HG02981 (cell line): ENCODE measurements at regions not wholly inside any gene's neighbourhood (a gene's known extent, or its start where the extent isn't known, plus 50 kb on each side); places are given as distances from the start of the nearest gene placed in this dataset.

Source experiments
- ATAC-seq: cut with Tn5 transposase; IDR thresholded peaks from one replicate; pipeline ENCODE4 v1.9.1; 2021; ENCODE audit warnings: mild to moderate bottlenecking, moderate library complexity; ENCODE audit not compliant: unreplicated experiment

DNA sequence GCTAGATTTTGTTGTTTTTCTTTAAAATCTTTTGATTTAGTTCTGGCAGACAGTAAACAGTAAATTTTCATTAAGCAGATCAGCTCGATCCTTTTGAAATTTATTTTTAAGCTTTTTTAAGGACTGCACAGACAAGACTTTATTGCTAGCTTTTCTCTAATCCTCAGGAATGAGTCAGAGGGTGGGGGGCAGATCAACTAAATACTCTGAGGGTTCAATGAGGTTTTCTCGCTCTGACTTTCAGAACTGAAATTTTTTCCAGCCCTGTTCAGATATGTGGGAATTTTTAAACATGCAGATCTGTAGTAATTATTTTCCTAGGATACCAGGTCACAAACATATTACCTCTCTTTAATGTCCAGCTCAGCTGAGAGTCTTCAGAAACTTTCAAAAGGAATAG lies 977.2 kb downstream of the CDH11 start:
- no peak for ATAC-seq

GRCh38 chr16:64138621-64139020 lies 983.2 kb downstream of the CDH11 start:
- ATAC-seq: no peak

DNA sequence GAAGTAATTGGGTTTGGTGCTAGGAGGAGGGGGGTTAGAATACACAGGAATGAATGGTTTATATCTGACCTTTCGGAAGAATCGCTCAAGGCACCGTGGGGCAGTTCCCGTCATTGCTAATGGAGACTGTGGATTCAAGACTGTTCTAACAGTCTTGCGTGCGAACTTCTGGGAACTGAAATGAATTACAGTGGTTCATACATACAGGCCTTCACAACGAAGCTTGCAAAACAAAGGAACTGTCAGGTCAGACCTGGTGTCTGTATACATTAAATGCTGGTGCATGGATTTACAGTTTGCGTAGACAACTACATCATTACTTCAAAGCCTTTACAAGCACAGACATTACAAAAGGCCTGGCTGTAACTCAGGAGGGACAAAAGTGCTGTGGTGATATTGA lies 983.9 kb downstream of the CDH11 start:
- no peak for ATAC-seq

DNA sequence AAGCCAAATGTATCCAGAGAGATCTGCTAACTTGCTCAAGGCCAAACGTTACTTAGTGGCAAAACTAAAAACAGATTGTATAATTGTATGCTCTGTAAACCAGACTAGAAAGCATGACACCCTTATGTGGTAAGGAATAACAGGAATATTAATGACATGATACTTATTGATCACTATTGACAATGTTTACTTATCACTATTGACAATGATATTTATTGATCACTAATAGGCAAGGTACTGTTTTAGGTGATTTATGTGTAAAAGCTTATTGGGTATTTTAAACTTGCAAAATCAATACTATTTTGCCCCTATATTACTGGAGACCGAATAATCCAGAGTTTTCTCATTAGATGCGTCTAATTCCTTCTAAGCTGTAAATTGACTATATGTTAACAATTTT lies 985.1 kb downstream of the CDH11 start:
- no peak for ATAC-seq

GRCh38 chr16:64136314-64136713 lies 985.5 kb downstream of the CDH11 start:
- no peak for ATAC-seq

GRCh38 chr16:64133366-64133765 lies 988.5 kb downstream of the CDH11 start:
- no peak for ATAC-seq

GRCh38 chr16:64132759-64133361 lies 989.0 kb downstream of the CDH11 start:
- no peak for ATAC-seq

- no peak for ATAC-seq
Observed at GRCh38 chr16:64132190-64132589, 989.7 kb downstream of the CDH11 start.

DNA sequence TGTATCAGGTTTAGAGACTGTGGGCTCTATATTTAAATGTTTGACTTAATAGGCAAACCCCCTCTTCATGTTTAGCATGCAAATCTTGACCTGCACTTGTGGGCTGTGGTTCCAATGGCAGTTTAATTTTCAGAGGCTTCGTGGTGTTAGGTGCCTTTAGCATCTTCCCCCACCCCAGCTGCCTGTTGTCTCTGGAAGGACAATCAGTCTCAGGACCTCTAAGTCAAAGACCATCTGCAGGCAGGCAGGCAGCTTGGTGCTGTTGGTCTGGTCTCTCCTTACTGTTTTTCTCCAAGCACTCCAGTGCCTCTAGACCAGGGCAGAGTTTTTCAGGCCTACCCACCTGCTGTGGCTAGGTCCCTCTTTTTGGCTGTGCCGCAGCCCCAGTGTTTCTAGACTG lies 990.4 kb downstream of the CDH11 start:
- ATAC-seq: no peak

DNA sequence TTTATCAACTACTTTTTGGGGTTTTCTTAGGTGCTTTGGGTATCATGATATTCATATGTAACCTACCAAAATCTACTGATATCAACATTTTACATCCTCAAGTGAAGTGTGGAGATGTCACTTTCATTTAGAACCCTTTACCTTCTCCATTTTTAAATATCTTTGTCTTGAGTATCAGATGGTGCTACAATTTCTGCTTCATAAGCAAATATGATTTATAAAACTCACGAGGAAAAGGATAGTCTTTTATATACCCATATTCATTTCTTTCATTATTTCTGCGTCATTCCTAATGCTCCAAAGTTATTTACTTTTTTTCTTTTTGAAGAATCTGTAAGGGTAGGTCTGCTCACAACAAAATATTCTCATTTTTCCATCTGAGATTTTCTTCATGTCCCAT lies 991.7 kb downstream of the CDH11 start:
- ATAC-seq: no peak

DNA sequence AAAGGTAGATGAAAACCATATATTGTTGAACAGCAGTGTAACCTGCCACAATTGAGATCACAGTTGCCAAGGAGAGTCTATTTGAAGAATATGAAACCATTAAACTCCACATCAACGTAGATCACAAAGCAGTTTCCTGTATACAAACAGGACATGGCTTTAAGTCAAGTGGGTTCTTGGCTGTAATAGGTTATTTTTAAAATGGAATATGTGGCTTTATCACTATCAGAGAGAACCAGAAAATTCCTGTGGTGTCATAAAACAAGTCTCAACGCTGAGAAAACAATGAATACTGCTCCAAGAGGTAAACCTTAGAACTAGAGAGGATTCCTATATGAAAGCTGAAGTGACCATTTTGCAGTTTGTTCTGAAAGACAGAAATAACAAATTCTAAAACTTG lies 999.7 kb downstream of the CDH11 start:
- ATAC-seq: no peak

- no peak for ATAC-seq
Observed at GRCh38 chr16:64121473-64121872, 1000.4 kb downstream of the CDH11 start.

- ATAC-seq: no peak
Observed at GRCh38 chr16:64116151-64116550, 1005.7 kb downstream of the CDH11 start.

GRCh38 chr16:64109241-64109640 lies 1012.6 kb downstream of the CDH11 start:
- ATAC-seq: no peak

- no peak for ATAC-seq
Observed at GRCh38 chr16:64102654-64103053, 1019.2 kb downstream of the CDH11 start.

DNA sequence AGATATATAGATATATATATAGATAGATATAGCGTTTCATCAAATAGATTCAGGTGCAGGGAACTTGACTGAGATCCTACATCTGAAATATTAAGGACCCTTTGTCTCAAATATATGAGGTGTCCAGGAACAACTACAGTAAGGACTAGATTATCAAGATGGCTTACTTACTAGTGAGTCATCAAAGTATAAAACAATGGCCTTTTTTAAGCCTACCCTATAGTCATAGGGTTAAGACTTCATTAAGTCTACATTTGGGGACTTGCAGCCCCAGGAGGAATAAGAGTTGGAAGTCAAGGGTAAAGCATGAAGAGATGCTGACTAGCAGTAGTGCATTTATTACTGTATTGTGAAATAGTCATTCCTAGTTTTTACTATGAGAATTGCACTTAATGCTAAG lies 1023.4 kb downstream of the CDH11 start:
- ATAC-seq: no peak

GRCh38 chr16:64096689-64097088 lies 1025.2 kb downstream of the CDH11 start:
- no peak for ATAC-seq

- ATAC-seq: no peak
Observed at GRCh38 chr16:64094992-64095634, 1026.8 kb downstream of the CDH11 start.

DNA sequence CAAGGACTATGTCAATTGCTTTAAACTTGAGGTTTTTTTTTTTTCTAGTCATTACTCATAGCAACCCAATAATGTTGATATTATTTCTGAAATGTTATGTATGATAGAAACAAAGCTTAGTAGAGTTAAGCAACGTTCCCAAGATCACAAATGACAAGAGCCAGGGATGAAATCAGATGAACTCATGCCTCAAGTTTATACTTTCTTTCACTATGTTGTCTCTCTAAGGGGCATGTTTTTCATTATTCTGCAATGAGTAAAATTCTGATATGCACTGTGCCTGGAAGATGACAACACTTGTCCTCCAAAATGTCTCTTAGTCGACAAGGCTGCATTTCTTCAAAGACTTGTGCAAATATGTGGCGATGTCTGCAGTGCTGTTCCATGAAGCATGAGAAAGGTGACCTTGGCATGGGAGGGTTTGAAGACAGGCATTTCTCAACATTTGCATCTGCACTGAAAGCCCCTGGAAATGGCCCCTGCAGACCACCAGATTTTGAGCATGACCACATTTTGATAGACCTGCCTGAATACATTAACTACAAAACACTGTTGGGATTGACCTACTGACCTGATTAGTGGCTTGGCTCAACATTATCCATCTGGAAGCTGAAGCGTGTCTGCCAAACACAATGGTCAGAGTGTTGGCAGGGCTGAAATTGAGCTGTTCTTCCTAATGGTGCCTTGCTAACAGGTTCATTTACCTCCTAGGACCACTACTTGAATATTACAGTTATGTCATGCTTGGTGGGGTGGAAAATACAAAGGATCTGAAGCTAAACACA lies 1027.5 kb downstream of the CDH11 start:
- no peak for ATAC-seq

DNA sequence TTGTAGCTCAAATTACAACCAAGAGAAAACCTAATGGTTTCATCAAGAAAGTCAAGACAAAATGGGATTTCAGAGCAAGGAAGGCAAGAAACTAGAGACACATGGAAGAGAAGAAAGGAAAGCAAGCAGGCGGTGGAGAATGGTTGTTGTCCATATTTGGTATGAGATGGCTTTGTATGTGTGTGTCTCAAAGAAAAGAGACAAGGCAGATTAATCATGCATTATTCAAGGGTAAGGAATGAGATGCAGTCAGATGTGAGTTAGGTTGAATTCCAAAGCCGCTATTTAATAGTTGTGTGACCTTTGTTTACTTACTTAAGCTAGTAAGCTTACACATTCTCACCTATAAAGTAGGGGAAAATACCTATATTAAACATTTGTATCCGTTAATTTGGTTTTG lies 1029.6 kb downstream of the CDH11 start:
- ATAC-seq: no peak

- ATAC-seq: no peak
Observed at GRCh38 chr16:64090327-64090726, 1031.5 kb downstream of the CDH11 start.

DNA sequence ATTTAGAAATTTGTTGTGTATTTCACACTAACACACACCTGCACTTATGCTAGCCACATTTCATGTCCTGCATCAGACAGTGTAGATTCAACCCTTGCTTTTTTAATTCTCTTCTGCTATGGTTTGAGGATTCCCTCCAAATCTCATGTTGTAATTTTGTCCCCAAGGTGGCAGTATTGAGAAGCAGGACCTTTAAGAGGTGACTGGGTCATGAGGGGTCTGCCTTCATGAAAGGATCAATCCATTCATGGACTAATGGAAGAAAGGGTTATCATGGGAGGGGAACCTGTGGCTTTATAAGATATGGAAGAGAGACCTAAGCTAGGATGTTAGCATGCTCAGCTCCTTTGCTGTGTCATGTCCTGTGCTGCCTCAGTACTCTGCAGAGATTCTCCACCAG lies 1032.2 kb downstream of the CDH11 start:
- no peak for ATAC-seq
